ENCODE measurements at regions not wholly inside any gene's neighbourhood (a gene's known extent, or its start where the extent isn't known, plus 50 kb on each side); places are given as distances from the start of the nearest gene placed in this dataset.

DNA sequence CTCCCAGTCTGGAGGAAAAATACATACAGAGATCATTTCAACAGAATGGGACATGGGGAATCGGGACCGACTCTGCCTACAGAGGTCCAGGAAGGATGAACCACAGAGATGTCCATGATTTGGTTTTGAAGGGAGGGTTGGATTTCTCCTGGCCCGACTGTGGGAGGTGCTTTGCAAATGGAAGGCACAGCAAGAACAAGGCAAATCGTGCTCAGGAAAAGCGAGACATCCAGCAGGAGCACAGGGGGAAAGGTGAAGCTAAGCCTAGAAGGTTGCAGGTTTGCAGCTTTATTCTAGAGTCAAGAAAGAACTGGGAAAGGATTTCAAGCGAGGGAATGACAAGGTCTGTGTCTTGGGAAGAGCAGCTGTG is 181.9 kb downstream of the OPA1 start:
- TF ChIP-seq, protein P1, sequence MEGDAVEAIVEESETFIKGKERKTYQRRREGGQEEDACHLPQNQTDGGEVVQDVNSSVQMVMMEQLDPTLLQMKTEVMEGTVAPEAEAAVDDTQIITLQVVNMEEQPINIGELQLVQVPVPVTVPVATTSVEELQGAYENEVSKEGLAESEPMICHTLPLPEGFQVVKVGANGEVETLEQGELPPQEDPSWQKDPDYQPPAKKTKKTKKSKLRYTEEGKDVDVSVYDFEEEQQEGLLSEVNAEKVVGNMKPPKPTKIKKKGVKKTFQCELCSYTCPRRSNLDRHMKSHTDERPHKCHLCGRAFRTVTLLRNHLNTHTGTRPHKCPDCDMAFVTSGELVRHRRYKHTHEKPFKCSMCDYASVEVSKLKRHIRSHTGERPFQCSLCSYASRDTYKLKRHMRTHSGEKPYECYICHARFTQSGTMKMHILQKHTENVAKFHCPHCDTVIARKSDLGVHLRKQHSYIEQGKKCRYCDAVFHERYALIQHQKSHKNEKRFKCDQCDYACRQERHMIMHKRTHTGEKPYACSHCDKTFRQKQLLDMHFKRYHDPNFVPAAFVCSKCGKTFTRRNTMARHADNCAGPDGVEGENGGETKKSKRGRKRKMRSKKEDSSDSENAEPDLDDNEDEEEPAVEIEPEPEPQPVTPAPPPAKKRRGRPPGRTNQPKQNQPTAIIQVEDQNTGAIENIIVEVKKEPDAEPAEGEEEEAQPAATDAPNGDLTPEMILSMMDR (IDR thresholded peaks at IDR 0.05): no peak
- no peak for TF ChIP-seq EP300 (IDR thresholded peaks at IDR 0.05)

Measured in stomach (tissue), 4 donors.